D721Med (cell line): ENCODE measurements at regions not wholly inside any gene's neighbourhood (a gene's known extent, or its start where the extent isn't known, plus 50 kb on each side); places are given as distances from the start of the nearest gene placed in this dataset.

Source experiments
- DNase-seq: peaks from one replicate; pipeline ENCODE4 v3.0.0; 2011; ENCODE audit warnings: low spot score; ENCODE audit not compliant: insufficient read length
- FAIRE-seq: peaks from 2 replicates; lab custom pipeline; 2011; peaks lifted over from hg19 to GRCh38; lab: Jason Lieb, UNC
- CTCF ChIP-seq: IDR thresholded peaks from 2 replicates; pipeline ENCODE4 v1.5.1; 2012; ENCODE audit warnings: mild to moderate bottlenecking, control low read depth; ENCODE audit not compliant: insufficient read depth; ENCODE audit errors: missing control alignments

DNA sequence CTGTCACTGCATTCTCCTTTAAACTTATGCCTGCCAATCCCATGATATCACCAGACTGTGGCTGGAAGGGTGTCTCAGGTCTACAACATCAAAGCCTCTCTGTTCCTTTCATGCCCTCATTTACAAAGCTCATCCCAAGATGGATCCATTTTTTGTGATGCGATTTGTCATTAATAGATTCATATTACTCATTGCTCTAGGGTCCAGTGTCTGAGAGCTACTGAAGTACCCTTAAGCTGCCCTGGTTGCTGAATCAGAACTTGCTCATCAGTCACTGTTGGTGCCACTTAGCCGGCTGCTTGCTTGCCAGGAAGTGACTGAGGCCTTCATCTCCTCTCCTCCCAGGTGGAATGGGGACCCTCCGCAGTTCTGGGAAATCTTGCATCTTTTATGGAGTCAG lies 395.5 kb upstream of the BOD1L1 start:
- no peak for DNase-seq
- FAIRE-seq, result no peak
- TF ChIP-seq CTCF, result no peak

GRCh38 chr4:14023896-14024295 lies 396.4 kb upstream of the BOD1L1 start:
- TF ChIP-seq CTCF, result no peak
- FAIRE-seq (no peak), DNase-seq (no peak)

DNA sequence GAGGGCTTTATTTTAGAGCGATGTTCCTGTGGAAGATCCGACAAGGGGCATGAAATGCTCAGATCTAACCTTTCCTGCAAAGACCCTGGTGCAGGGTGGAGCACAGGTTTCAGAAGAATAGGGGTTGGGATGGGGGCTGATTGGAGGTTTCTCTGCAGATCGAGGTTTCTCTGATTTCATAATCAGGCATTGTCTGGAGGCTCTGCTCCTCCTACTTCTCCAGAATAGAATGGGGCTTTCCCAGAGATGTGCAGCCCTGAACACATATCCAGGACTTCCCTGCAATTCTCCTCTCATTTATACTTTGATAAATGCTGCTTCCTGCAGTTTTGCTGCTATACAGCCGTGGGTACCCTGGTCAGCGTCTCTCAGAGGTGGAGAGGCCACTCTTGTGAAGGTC lies 397.6 kb upstream of the BOD1L1 start:
- no peak for TF ChIP-seq CTCF
- FAIRE-seq (no peak), DNase-seq (no peak)

DNA sequence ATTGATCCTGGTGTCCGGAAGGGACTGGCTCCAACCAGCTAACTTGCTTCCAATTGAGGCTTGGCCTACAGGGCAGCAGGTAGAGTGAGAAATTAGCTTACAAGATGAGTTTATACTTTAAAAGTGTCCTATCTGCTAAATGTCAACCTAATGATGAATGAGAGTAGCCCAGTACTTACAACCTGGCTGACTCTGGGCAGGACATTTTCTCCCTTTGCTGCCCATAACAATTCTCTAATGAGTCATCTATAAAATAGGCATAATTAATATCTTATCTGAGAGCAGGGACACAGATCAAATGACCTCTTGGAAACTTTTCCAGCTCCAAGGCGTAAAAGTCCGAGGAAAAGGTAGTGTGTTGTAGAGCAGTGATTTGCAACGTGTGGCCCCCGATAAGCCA lies 398.4 kb upstream of the BOD1L1 start:
- no peak for TF ChIP-seq CTCF
- DNase-seq (no peak), FAIRE-seq (no peak)

GRCh38 chr4:14028862-14029261 lies 401.3 kb upstream of the BOD1L1 start:
- no peak for FAIRE-seq
- no peak for DNase-seq

GRCh38 chr4:14035076-14035475 lies 407.6 kb upstream of the BOD1L1 start:
- FAIRE-seq, result no peak
- no peak for TF ChIP-seq CTCF
- DNase-seq, result no peak

More at GRCh38 chr4:14028862-14029261, 401.3 kb upstream of the BOD1L1 start:
- TF ChIP-seq CTCF, result no peak

GRCh38 chr4:14043203-14043602 lies 415.7 kb upstream of the BOD1L1 start:
- no peak for FAIRE-seq
- no peak for DNase-seq
- TF ChIP-seq CTCF, result no peak
